ENCODE measurements at regions not wholly inside any gene's neighbourhood (a gene's known extent, or its start where the extent isn't known, plus 50 kb on each side); places are given as distances from the start of the nearest gene placed in this dataset.

- no peaks in the 10 kb centered on the region for H3K27me3 ChIP-seq (ENCODE audit: low read depth)
- H3K36me3 ChIP-seq, result no peaks in the 10 kb centered on the region
- H3K27ac ChIP-seq (replicated peaks), result no peak overlapping the region
- no peak overlapping the region for H3K4me3 ChIP-seq
- TF ChIP-seq, protein P1, sequence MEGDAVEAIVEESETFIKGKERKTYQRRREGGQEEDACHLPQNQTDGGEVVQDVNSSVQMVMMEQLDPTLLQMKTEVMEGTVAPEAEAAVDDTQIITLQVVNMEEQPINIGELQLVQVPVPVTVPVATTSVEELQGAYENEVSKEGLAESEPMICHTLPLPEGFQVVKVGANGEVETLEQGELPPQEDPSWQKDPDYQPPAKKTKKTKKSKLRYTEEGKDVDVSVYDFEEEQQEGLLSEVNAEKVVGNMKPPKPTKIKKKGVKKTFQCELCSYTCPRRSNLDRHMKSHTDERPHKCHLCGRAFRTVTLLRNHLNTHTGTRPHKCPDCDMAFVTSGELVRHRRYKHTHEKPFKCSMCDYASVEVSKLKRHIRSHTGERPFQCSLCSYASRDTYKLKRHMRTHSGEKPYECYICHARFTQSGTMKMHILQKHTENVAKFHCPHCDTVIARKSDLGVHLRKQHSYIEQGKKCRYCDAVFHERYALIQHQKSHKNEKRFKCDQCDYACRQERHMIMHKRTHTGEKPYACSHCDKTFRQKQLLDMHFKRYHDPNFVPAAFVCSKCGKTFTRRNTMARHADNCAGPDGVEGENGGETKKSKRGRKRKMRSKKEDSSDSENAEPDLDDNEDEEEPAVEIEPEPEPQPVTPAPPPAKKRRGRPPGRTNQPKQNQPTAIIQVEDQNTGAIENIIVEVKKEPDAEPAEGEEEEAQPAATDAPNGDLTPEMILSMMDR (IDR thresholded peaks at IDR 0.05; ENCODE audit: borderline replicate concordance), result no peak
- intact Hi-C loops (cut with micrococcal nuclease), result no loop called here
- H3K9me3 ChIP-seq (replicated peaks), result no peaks in the 10 kb centered on the region
- H3K4me1 ChIP-seq, result no peaks in the 10 kb centered on the region
- no peak for DNase-seq
These were observed 179.0 kb upstream of the CDH9 start for GRCh38 chr5:27217155-27217956.

GRCh38 chr5:27216367-27216950 lies 178.1 kb upstream of the CDH9 start:
- Histone ChIP-seq H3K27ac (replicated peaks) (no peak overlapping the region), H3K36me3 (no peaks in the 10 kb centered on the region), H3K27me3 (ENCODE audit: low read depth) (no peaks in the 10 kb centered on the region), H3K4me3 (no peak overlapping the region), H3K4me1 (no peaks in the 10 kb centered on the region), H3K9me3 (replicated peaks) (no peaks in the 10 kb centered on the region)
- no peak for DNase-seq
- TF ChIP-seq, protein P1 (IDR thresholded peaks at IDR 0.05; ENCODE audit: borderline replicate concordance), result no peak
- intact Hi-C loops (cut with micrococcal nuclease), result no loop called here

- H3K27me3 ChIP-seq (ENCODE audit: low read depth), result no peaks in the 10 kb centered on the region
- H3K4me1 ChIP-seq, result no peaks in the 10 kb centered on the region
- no peaks in the 10 kb centered on the region for H3K36me3 ChIP-seq
- peaks cover 48% of the 10 kb centered on the region for H3K9me3 ChIP-seq (replicated peaks)
- no peak for DNase-seq
- no peak overlapping the region for H3K4me3 ChIP-seq
- no peak overlapping the region for H3K27ac ChIP-seq (replicated peaks)
- intact Hi-C loops (cut with micrococcal nuclease), result no loop called here
- TF ChIP-seq, protein P1 (IDR thresholded peaks at IDR 0.05; ENCODE audit: borderline replicate concordance), result no peak
These were observed 169.7 kb upstream of the CDH9 start for GRCh38 chr5:27208051-27208450.

DNA sequence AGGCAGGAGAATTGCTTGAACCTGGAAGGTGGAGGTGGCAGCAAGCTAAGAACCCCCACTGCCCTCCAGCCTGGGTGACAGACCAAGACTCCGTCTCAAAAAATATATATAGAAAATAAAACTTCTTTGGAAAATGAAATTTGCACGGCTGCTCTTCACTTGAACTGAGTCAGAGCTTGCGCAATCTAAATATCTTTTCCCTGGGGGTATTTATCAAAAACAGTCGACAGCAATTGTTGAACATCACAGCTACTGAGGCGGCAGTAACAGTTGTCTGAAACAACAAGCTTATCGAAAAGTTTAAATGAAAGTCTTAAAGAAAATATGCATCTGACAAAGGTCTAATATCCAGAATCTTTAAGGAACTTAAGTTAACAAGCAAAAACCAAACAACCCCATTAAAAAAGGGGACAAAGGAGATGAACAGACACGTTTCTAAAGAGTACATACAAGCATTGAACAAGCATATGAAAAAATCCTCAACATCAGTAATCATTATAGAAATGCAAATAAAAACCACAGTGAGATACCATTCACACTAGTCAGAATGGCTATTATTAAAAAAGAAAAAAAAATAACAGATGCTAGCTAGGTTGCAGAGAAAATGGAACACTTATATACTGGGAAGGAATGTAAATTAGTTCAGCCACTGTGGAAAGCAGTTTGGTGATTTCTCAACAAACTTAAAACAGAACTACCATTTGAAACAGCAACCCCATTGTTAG lies 153.6 kb upstream of the CDH9 start:
- intact Hi-C loops (cut with micrococcal nuclease), result no loop called here
- DNase-seq, result no peak
- Histone ChIP-seq H3K4me3 (no peak overlapping the region), H3K27ac (replicated peaks) (no peak overlapping the region), H3K9me3 (replicated peaks) (no peaks in the 10 kb centered on the region), H3K36me3 (no peaks in the 10 kb centered on the region), H3K27me3 (ENCODE audit: low read depth) (no peaks in the 10 kb centered on the region), H3K4me1 (no peaks in the 10 kb centered on the region)
- TF ChIP-seq, protein P1 (IDR thresholded peaks at IDR 0.05; ENCODE audit: borderline replicate concordance), result no peak

DNA sequence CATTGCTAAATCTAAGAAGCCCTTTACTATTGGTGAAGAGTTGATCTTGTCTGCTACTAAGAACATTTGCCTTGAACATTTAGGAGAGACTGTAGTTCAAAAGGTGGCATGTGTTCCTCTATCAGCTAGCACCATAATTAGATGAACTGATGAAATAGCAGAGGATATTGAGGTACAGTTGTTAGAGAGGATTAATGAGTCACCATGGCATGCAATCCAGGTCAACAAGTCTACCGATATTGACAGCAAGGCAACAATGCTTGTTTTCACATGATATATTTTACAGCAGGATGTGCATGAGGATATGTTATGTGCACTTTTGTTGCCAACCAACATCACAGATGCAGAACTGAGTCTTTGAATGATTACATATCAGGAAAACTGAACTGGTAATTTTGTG lies 134.3 kb upstream of the CDH9 start:
- H3K36me3 ChIP-seq, result no peaks in the 10 kb centered on the region
- TF ChIP-seq, protein P1 (IDR thresholded peaks at IDR 0.05; ENCODE audit: borderline replicate concordance), result no peak
- H3K4me3 ChIP-seq, result no peak overlapping the region
- no peak for DNase-seq
- intact Hi-C loops (cut with micrococcal nuclease), result no loop called here
- H3K9me3 ChIP-seq (replicated peaks), result peaks cover 11% of the 10 kb centered on the region
- H3K27me3 ChIP-seq (ENCODE audit: low read depth), result no peaks in the 10 kb centered on the region
- H3K4me1 ChIP-seq, result no peaks in the 10 kb centered on the region
- H3K27ac ChIP-seq (replicated peaks), result no peak overlapping the region

Measured in left ventricle myocardium inferior (tissue), 1 donor.